Common myeloid progenitor, CD34-positive (primary cell): ENCODE measurements at regions not wholly inside any gene's neighbourhood (a gene's known extent, or its start where the extent isn't known, plus 50 kb on each side); places are given as distances from the start of the nearest gene placed in this dataset.

Source experiments
- CTCF ChIA-PET: fragments of 350-600 bp; sonication (Branson Sonifier 250); formaldehyde crosslinking; loops from one replicate; lab custom pipeline; 2021; ENCODE audit warnings: antibody characterized with exemption; lab: Charles Lee
- POLR2A ChIA-PET: fragments of 350-600 bp; sonication (Branson Sonifier 250); formaldehyde crosslinking; loops from one replicate; lab custom pipeline; 2021; ENCODE audit warnings: antibody characterized with exemption; lab: Charles Lee
- DNase-seq, 3 donors: peaks; one replicate each; pipeline versions ENCODE4 v3.0.0 to v3.0.0-alpha.2; 2013
- H3K27ac ChIP-seq, 2 experiments: 1 replicate in 1 of 2; 2 replicates in 1 of 2; pipeline ENCODE4 v1.7.0; 2013; ENCODE audit warnings: inconsistent platforms in 2 of 2, low read length in 2 of 2, mild to moderate bottlenecking in 2 of 2, low read depth in 1 of 2, moderate library complexity in 1 of 2; ENCODE audit not compliant: severe bottlenecking in 2 of 2, insufficient read depth in 1 of 2, poor library complexity in 1 of 2
- H3K27me3 ChIP-seq, 5 experiments: replicated peaks in 2 of 5; 1 replicate in 3 of 5; 2 replicates in 2 of 5; pipeline versions ENCODE4 v1.6.1 to v1.7.0; 2013; ENCODE audit warnings: low read length in 4 of 5, mild to moderate bottlenecking in 2 of 5, moderate library complexity in 2 of 5, inconsistent platforms in 1 of 5; ENCODE audit not compliant: insufficient read depth in 5 of 5, control insufficient read depth in 4 of 5
- H3K36me3 ChIP-seq, 4 experiments: 1 replicate in 2 of 4; 2 replicates in 2 of 4; pipeline versions ENCODE4 v1.6.1 to v1.7.0; 2013; ENCODE audit warnings: low read length in 3 of 4, control low read depth in 1 of 4, mild to moderate bottlenecking in 1 of 4; ENCODE audit not compliant: control insufficient read depth in 4 of 4, insufficient read depth in 4 of 4
- H3K4me1 ChIP-seq, 4 experiments: 1 replicate in 3 of 4; 2 replicates in 1 of 4; pipeline versions ENCODE4 v1.6.1 to v1.7.1; 2013; ENCODE audit warnings: low read length in 3 of 4, mild to moderate bottlenecking in 3 of 4, control low read depth in 1 of 4, inconsistent platforms in 1 of 4, moderate library complexity in 1 of 4; ENCODE audit not compliant: control insufficient read depth in 4 of 4, insufficient read depth in 4 of 4; ENCODE audit errors: control extremely low read depth in 1 of 4
- H3K4me3 ChIP-seq, 7 experiments: 1 replicate in 4 of 7; 2 replicates in 3 of 7; pipeline versions ENCODE4 v1.5.1 to v1.7.0; 2013; ENCODE audit warnings: mild to moderate bottlenecking in 7 of 7, low read length in 6 of 7, moderate library complexity in 6 of 7, inconsistent platforms in 2 of 7, low read depth in 2 of 7, control low read depth in 1 of 7; ENCODE audit not compliant: insufficient read depth in 4 of 7, control insufficient read depth in 1 of 7; ENCODE audit errors: extremely low read depth in 1 of 7
- H3K9me3 ChIP-seq, 5 experiments: 1 replicate in 4 of 5; 2 replicates in 1 of 5; pipeline versions ENCODE4 v1.6.1 to v1.7.1; 2013; ENCODE audit warnings: low read length in 4 of 5, mild to moderate bottlenecking in 2 of 5, inconsistent platforms in 1 of 5, low read depth in 1 of 5, moderate library complexity in 1 of 5; ENCODE audit not compliant: control insufficient read depth in 4 of 5, insufficient read depth in 2 of 5; ENCODE audit errors: control extremely low read depth in 1 of 5
- WGBS: methylation state at CpG from one replicate; pipeline ENCODE4 v1.1.5; 2013; ENCODE audit not compliant: insufficient coverage; 5-methylcytosine and 5-hydroxymethylcytosine counted together

DNA sequence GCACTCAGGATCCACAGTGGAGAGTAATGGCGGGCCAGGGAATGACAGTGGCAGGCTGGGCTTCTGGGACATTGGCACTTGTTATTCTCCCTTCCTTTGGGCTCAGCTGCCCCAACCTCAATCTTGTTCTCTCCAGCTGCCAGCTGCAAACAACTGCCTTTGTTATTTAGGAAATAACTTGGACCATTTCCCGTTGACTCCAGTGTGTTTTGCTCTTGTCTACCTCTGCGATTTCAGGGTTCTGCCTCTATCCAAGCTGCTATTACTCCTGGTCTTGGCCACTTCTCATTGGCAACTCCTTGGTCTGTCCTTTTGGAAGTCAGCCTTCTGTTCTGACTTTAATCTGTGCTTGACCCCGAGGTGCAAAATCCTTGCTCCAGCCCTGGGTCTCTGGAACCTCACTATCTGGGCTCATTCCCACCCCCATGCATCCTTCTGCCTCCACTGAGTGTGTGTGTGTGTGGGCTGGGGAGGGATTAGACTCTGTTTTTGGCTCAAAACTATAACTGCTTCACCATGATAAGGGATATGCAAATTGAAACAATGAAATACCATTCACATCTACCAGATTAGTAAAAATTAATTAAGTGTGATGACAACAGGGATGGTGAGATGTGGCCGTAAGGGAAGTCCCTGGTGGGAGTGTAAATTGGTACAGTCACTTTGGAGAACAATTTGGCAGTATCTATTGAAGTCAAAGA lies 134.1 kb upstream of the CXCR4 start:
- Histone ChIP-seq H3K4me1 (peaks cover 18 to 44% (median 30%) of the 10 kb centered on the region in 4 experiments), H3K27ac (no peak overlapping the region), H3K36me3 (no peaks in the 10 kb centered on the region), H3K4me3 (no peak overlapping the region), H3K9me3 (peaks cover 0 to 2% (median 0%) of the 10 kb centered on the region in 5 experiments), H3K27me3 (no peaks in the 10 kb centered on the region)
- peak in 1 of 3 donors; percentile 40 for DNase-seq
- 81% methylated on average over 4 of the region's 5 CpGs for WGBS
- ChIA-PET CTCF (interaction anchor here (0.8 to 1.4 kb wide), 3 partner anchors 9 to 45 kb away, joined by 3 read pairs; no protein-coding TSS in a partner anchor), POLR2A (no interaction called here)

GRCh38 chr2:136251197-136251884 lies 133.4 kb upstream of the CXCR4 start:
- Histone ChIP-seq H3K9me3 (no peaks in the 10 kb centered on the region), H3K27me3 (no peaks in the 10 kb centered on the region), H3K27ac (no peak overlapping the region), H3K36me3 (no peaks in the 10 kb centered on the region), H3K4me1 (peaks cover 16 to 43% (median 27%) of the 10 kb centered on the region in 4 experiments), H3K4me3 (peak overlapping the region in 1 of 7 experiments; percentile 26)
- peak in 2 of 3 donors; percentile 50 to 57 for DNase-seq
- WGBS = 26% methylated on average over 4 of the region's 5 CpGs
- CTCF ChIA-PET = interaction anchor here (0.8 to 1.9 kb wide), 4 partner anchors 8 to 44 kb away, joined by 3 to 6 read pairs (median 3); no protein-coding TSS in a partner anchor
- POLR2A ChIA-PET = no interaction called here

DNA sequence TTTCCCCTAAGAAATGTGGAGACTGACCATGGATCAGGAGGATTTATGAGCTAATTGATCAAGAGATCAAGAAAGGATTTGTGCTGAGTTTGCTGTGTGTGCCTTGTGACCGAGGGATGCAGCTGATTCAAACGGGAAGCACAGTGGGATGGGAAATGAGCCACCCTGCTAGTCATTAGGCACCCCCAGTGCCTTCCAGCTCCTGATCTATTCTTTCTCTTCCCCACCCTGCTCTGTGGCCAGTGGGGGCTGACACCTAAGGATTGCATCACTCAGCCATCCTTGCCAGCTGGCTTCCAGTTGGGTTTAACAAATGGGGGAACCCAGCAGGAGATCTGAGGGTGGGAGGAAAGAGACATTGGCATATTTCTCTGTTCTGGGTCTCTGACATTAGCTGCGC lies 132.2 kb upstream of the CXCR4 start:
- DNase-seq = no peak
- Histone ChIP-seq H3K27me3 (no peaks in the 10 kb centered on the region), H3K27ac (no peak overlapping the region), H3K4me3 (no peak overlapping the region), H3K36me3 (no peaks in the 10 kb centered on the region), H3K4me1 (peaks cover 10 to 44% (median 25%) of the 10 kb centered on the region in 4 experiments), H3K9me3 (no peaks in the 10 kb centered on the region)
- WGBS = 81% methylated on average over 3 of the region's 3 CpGs
- ChIA-PET CTCF (interaction anchor here (1.9 kb wide), 1 partner anchor 11 kb away, joined by 6 read pairs; no protein-coding TSS in a partner anchor), POLR2A (no interaction called here)

DNA sequence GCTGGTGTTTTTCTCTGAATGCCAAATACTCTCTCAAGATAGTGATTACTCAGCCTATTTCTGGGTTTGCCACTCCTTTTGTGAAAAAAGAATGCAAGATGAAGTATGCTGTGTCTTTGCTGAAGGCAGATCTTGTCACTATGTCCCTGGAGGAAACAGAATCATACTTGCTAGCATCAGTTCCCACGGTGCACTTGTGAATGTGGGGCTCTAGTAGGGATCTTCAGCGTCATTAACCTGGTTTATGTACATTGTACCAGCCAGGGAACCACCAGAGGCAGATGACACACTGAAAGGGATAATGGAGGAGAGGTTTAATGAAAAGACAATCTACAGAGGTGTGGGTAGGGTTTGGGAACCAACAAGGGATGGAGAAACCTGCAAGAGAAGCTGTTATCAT lies 131.0 kb upstream of the CXCR4 start:
- H3K27me3 ChIP-seq = no peaks in the 10 kb centered on the region
- ChIA-PET POLR2A (no interaction called here), CTCF (no interaction called here)
- no peak for DNase-seq
- no peak overlapping the region for H3K4me3 ChIP-seq
- H3K27ac ChIP-seq = no peak overlapping the region
- no peaks in the 10 kb centered on the region for H3K9me3 ChIP-seq
- no peaks in the 10 kb centered on the region for H3K36me3 ChIP-seq
- 95% methylated on average over 2 of the region's 2 CpGs for WGBS
- peaks cover 4 to 43% (median 24%) of the 10 kb centered on the region in 4 experiments for H3K4me1 ChIP-seq

DNA sequence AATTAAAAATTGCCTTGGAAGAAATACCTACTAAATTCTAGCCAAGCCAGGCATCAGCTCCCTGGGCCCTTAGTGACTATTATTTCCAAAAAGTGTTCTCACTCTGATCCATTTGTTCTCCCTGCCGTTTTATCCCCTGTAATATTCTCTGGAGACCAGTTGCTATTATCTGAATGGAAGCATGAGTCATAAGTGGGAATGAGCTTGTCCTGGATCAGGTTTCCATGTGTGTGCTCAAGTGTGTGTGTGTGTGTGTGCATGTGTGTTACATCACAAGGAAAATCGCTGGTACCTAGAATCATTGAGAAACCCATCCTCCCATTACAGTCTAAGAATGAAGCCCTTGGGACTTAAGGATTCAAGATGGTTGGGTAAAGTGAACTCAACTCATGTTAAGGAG lies 130.3 kb upstream of the CXCR4 start:
- no peaks in the 10 kb centered on the region for H3K36me3 ChIP-seq
- no peak overlapping the region for H3K27ac ChIP-seq
- POLR2A ChIA-PET = no interaction called here
- WGBS = 100% methylated on average over 1 of the region's 2 CpGs
- H3K9me3 ChIP-seq = no peaks in the 10 kb centered on the region
- CTCF ChIA-PET = interaction anchor here (1.0 to 1.3 kb wide), 2 partner anchors 9 to 334 kb away, joined by 3 to 5 read pairs; no protein-coding TSS in a partner anchor
- no peaks in the 10 kb centered on the region for H3K27me3 ChIP-seq
- no peak for DNase-seq
- peaks cover 4 to 40% (median 21%) of the 10 kb centered on the region in 4 experiments for H3K4me1 ChIP-seq
- H3K4me3 ChIP-seq = no peak overlapping the region

- no peak for DNase-seq
- CTCF ChIA-PET = interaction anchor here (0.9 to 1.3 kb wide), 4 partner anchors 9 to 334 kb away, joined by 3 to 5 read pairs (median 4); no protein-coding TSS in a partner anchor
- H3K4me3 ChIP-seq = no peak overlapping the region
- peaks cover 4 to 44% (median 28%) of the 10 kb centered on the region in 4 experiments for H3K4me1 ChIP-seq
- WGBS = 86% methylated on average over 5 of the region's 7 CpGs
- no peak overlapping the region for H3K27ac ChIP-seq
- POLR2A ChIA-PET = no interaction called here
- no peaks in the 10 kb centered on the region for H3K27me3 ChIP-seq
- H3K36me3 ChIP-seq = no peaks in the 10 kb centered on the region
- H3K9me3 ChIP-seq = no peaks in the 10 kb centered on the region
These were observed 129.4 kb upstream of the CXCR4 start for GRCh38 chr2:136247204-136247950.
